DOHH2 (cell line): ENCODE measurements at regions not wholly inside any gene's neighbourhood (a gene's known extent, or its start where the extent isn't known, plus 50 kb on each side); places are given as distances from the start of the nearest gene placed in this dataset.

Experiments used
- H3F3A ChIP-seq: fragments of 200-600 bp; sonication (generic), shearing (Covaris generic); 2 replicates; pipeline ENCODE4 v1.6.0; 2016; ENCODE audit warnings: antibody characterized with exemption, mild to moderate bottlenecking; ENCODE audit not compliant: control insufficient read depth, insufficient read depth
- H3K27ac ChIP-seq: fragments of 200-600 bp; sonication (generic); 2 replicates; pipeline ENCODE4 v1.5.1; 2014; ENCODE audit warnings: low read depth, mild to moderate bottlenecking, low read length, moderate library complexity
- H3K27me3 ChIP-seq: fragments of 200-600 bp; sonication (generic); 2 replicates; pipeline ENCODE4 v1.6.1; 2014; ENCODE audit warnings: mild to moderate bottlenecking, low read length, mixed read lengths; ENCODE audit not compliant: control insufficient read depth
- H3K36me3 ChIP-seq: fragments of 200-600 bp; sonication (generic); 2 replicates; pipeline ENCODE4 v1.6.1; 2014; ENCODE audit warnings: mild to moderate bottlenecking, low read length, moderate library complexity, mixed read lengths; ENCODE audit not compliant: control insufficient read depth
- H3K4me1 ChIP-seq: fragments of 200-600 bp; sonication (generic); 2 replicates; pipeline ENCODE4 v1.6.1; 2014; ENCODE audit warnings: mild to moderate bottlenecking, low read length, mixed read lengths; ENCODE audit not compliant: control insufficient read depth
- H3K4me2 ChIP-seq: fragments of 200-600 bp; sonication (generic); 2 replicates; pipeline ENCODE4 v1.6.0; 2014; ENCODE audit warnings: mild to moderate bottlenecking, low read length, moderate library complexity
- H3K4me3 ChIP-seq: fragments of 200-600 bp; sonication (generic); 2 replicates; pipeline ENCODE4 v1.5.1; 2014; ENCODE audit warnings: mild to moderate bottlenecking, low read length, mixed read lengths
- H3K79me2 ChIP-seq: fragments of 200-600 bp; sonication (generic); 2 replicates; pipeline ENCODE4 v1.6.1; 2014; ENCODE audit warnings: mild to moderate bottlenecking, low read length, mixed read lengths; ENCODE audit not compliant: control insufficient read depth
- H3K9me2 ChIP-seq: fragments of 200-600 bp; sonication (generic); replicated peaks from 2 replicates; pipeline ENCODE4 v1.6.1; 2014; ENCODE audit warnings: mild to moderate bottlenecking, low read length, mixed read lengths; ENCODE audit not compliant: control insufficient read depth
- H3K9me3 ChIP-seq: fragments of 200-600 bp; sonication (generic); 2 replicates; pipeline ENCODE4 v1.6.1; 2014; ENCODE audit warnings: antibody characterized with exemption, low read length, mixed read lengths; ENCODE audit not compliant: control insufficient read depth, insufficient read depth
- H4K20me1 ChIP-seq: fragments of 200-600 bp; sonication (generic); 2 replicates; pipeline ENCODE4 v1.6.0; 2014; ENCODE audit warnings: low read depth, mild to moderate bottlenecking, antibody characterized with exemption, low read length, moderate library complexity; ENCODE audit not compliant: control insufficient read depth, insufficient read depth
- EZH2phosphoT487 ChIP-seq: fragments of 200-600 bp; sonication (generic); IDR thresholded peaks from 2 replicates; pipeline ENCODE4 v1.6.1; 2017; ENCODE audit warnings: borderline replicate concordance, mild to moderate bottlenecking, antibody characterized with exemption, low read length, moderate library complexity, mixed read lengths
- TF ChIP-seq, protein P1 (sequence below): fragments of 200-600 bp; sonication (generic); IDR thresholded peaks from one replicate; pipeline ENCODE4 v1.5.1; 2014; ENCODE audit warnings: antibody characterized with exemption, mild to moderate bottlenecking, low read depth, low read length; ENCODE audit not compliant: poor library complexity, severe bottlenecking

- TF ChIP-seq, protein P1, sequence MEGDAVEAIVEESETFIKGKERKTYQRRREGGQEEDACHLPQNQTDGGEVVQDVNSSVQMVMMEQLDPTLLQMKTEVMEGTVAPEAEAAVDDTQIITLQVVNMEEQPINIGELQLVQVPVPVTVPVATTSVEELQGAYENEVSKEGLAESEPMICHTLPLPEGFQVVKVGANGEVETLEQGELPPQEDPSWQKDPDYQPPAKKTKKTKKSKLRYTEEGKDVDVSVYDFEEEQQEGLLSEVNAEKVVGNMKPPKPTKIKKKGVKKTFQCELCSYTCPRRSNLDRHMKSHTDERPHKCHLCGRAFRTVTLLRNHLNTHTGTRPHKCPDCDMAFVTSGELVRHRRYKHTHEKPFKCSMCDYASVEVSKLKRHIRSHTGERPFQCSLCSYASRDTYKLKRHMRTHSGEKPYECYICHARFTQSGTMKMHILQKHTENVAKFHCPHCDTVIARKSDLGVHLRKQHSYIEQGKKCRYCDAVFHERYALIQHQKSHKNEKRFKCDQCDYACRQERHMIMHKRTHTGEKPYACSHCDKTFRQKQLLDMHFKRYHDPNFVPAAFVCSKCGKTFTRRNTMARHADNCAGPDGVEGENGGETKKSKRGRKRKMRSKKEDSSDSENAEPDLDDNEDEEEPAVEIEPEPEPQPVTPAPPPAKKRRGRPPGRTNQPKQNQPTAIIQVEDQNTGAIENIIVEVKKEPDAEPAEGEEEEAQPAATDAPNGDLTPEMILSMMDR: no peak
- no peak for TF ChIP-seq EZH2phosphoT487
These were observed 670.4 kb downstream of the CBLN2 start for GRCh38 chr18:71873695-71874094.

GRCh38 chr18:71865888-71866287 is 678.3 kb downstream of the CBLN2 start:
- Histone ChIP-seq H3K79me2 (no peaks in the 10 kb centered on the region), H3K4me1 (no peaks in the 10 kb centered on the region), H3F3A (no peaks in the 10 kb centered on the region), H4K20me1 (no peaks in the 10 kb centered on the region), H3K36me3 (no peaks in the 10 kb centered on the region), H3K9me3 (no peaks in the 10 kb centered on the region), H3K9me2 (no peaks in the 10 kb centered on the region), H3K27ac (no peak overlapping the region), H3K4me2 (no peak overlapping the region), H3K27me3 (no peaks in the 10 kb centered on the region), H3K4me3 (no peak overlapping the region)
- TF ChIP-seq, protein P1: no peak
- no peak for TF ChIP-seq EZH2phosphoT487

More at GRCh38 chr18:71873695-71874094, 670.4 kb downstream of the CBLN2 start:
- Histone ChIP-seq H3K36me3 (no peaks in the 10 kb centered on the region), H3K79me2 (no peaks in the 10 kb centered on the region), H3K9me3 (no peaks in the 10 kb centered on the region), H4K20me1 (no peaks in the 10 kb centered on the region), H3K4me2 (no peak overlapping the region), H3K27me3 (no peaks in the 10 kb centered on the region), H3F3A (no peaks in the 10 kb centered on the region), H3K9me2 (no peaks in the 10 kb centered on the region), H3K4me3 (no peak overlapping the region), H3K4me1 (no peaks in the 10 kb centered on the region), H3K27ac (no peak overlapping the region)

DNA sequence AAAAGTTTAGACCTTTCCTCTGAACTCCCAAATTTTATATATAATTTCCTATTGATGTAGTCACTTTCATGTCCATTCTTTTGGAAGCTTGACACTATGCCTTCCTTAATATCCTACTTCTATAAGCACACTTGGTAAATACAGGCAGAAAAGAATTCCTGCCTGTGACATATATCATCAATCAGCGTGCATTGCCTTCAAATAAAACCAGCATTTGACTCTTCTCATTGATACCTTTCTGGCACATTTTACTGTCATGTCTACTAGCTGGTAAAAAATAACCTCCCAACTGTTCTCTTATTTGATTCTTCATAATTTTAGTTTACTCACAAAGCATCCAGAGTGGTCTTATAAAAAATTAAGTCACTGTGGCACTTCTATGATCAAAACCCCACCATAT is 693.5 kb downstream of the CBLN2 start:
- Histone ChIP-seq H3K27ac (no peak overlapping the region), H3K4me1 (no peaks in the 10 kb centered on the region), H3F3A (no peaks in the 10 kb centered on the region), H4K20me1 (no peaks in the 10 kb centered on the region), H3K79me2 (no peaks in the 10 kb centered on the region), H3K36me3 (no peaks in the 10 kb centered on the region), H3K27me3 (no peaks in the 10 kb centered on the region), H3K4me3 (no peak overlapping the region), H3K4me2 (no peak overlapping the region), H3K9me3 (no peaks in the 10 kb centered on the region; the same call in 1 of the 2 replicates), H3K9me2 (no peaks in the 10 kb centered on the region)
- no peak for TF ChIP-seq EZH2phosphoT487
- TF ChIP-seq, protein P1: no peak
